ENCODE measurements at regions not wholly inside any gene's neighbourhood (a gene's known extent, or its start where the extent isn't known, plus 50 kb on each side); places are given as distances from the start of the nearest gene placed in this dataset.

DNA sequence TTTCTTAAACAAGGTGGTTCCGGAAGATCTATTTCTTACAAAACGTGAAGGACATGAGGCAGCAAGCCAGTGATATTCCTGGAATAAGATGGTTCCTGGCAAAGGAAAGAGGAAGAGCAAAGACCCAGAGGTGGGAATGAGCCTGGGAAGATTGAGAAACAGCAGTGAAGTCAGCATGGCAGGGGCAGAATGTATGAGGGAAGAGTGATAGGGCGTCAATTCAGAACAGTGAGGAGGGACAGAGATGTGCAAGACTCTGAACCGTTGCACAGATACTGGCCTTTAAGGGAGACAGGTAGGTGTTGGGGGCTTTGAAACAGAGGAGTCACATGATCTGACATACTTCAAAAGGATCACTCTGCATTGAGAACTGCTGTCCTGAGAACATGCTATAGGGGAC, 338.3 kb downstream of the CBLN4 start:
- TF ChIP-seq, protein P1, sequence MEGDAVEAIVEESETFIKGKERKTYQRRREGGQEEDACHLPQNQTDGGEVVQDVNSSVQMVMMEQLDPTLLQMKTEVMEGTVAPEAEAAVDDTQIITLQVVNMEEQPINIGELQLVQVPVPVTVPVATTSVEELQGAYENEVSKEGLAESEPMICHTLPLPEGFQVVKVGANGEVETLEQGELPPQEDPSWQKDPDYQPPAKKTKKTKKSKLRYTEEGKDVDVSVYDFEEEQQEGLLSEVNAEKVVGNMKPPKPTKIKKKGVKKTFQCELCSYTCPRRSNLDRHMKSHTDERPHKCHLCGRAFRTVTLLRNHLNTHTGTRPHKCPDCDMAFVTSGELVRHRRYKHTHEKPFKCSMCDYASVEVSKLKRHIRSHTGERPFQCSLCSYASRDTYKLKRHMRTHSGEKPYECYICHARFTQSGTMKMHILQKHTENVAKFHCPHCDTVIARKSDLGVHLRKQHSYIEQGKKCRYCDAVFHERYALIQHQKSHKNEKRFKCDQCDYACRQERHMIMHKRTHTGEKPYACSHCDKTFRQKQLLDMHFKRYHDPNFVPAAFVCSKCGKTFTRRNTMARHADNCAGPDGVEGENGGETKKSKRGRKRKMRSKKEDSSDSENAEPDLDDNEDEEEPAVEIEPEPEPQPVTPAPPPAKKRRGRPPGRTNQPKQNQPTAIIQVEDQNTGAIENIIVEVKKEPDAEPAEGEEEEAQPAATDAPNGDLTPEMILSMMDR (IDR thresholded peaks at IDR 0.05): no peak
- CTCF ChIA-PET: no interaction called here
- POLR2A ChIA-PET: no interaction called here
- H3K4me3 Mint-ChIP-seq: no peak overlapping the region
- no peaks in the 10 kb centered on the region for H3K27me3 Mint-ChIP-seq
- no peaks in the 10 kb centered on the region for H3K36me3 Mint-ChIP-seq (ENCODE audit: low read depth)
- no peaks in the 10 kb centered on the region for H3K4me1 Mint-ChIP-seq
- no peaks in the 10 kb centered on the region for H3K9me3 Mint-ChIP-seq
- no peak overlapping the region for H3K27ac Mint-ChIP-seq
- ATAC-seq (ENCODE audit: low read depth) (no peak), DNase-seq (no peak)
- intact Hi-C loops (cut with micrococcal nuclease): no loop called here

DNA sequence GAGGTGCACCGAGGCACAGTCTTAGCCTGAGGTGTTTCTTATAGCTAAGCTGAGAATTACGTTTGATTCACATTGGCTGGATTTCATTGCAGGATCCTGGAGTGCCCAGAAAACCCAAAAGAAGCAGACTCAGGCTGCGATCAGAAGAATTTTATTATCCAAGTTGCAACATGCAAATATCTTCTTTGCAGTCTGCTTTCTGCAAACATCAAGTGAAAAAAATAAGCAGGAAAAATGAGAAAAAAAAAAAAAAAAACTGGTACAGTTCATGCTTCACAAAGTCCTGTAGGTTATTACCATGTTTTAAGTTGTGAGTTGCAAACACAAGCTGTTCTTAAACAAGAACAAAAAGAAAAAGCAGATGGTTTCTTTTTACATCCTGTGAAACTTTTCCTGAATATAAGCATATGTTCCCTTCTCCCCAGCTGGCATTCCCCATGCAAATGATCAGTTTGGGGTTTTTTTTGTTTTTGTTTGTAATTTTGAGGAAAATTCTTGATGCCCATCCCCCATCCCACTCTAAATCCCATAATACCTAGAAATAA, 349.0 kb downstream of the CBLN4 start:
- TF ChIP-seq, protein P1 (IDR thresholded peaks at IDR 0.05): no peak
- Mint-ChIP-seq H3K27me3 (no peaks in the 10 kb centered on the region), H3K36me3 (ENCODE audit: low read depth) (no peaks in the 10 kb centered on the region), H3K4me1 (no peaks in the 10 kb centered on the region), H3K4me3 (no peak overlapping the region), H3K9me3 (peaks cover 6% of the 10 kb centered on the region), H3K27ac (no peak overlapping the region)
- ChIA-PET POLR2A (no interaction called here), CTCF (no interaction called here)
- DNase-seq (no peak), ATAC-seq (ENCODE audit: low read depth) (no peak)
- intact Hi-C loops (cut with micrococcal nuclease): no loop called here

DNA sequence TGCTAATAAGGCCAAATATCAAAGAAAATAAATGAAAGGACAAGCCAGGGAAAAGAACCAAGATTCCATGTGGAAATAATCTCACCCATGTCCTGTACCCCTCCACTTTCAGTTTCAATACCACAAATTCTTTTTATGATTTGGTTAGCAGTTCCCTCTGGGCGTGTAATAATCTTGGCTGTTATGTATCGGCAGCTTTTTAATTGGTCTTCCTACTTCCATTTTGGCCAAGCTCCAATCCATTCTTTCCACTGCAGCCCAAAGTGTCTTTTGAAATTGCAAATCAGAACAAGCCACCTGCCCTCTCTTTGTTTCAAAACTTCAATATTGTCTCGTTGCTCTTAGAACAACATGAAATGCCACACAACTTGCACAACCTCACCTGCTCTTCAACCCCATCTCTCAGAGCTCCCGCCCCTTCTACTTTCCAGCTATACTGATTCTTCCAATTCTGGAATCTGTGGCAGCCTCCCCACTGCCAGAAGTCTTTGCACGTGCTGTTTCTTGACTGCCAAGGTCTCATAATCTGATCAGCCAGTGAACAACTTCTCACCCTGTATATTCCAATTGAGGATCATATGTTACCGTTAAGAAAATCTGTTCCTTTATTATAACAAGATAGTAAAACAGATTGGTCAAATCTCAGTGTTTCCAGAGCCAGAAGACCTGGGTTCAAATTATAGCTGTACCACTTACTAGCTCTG, 354.5 kb downstream of the CBLN4 start:
- H3K4me1 Mint-ChIP-seq: no peaks in the 10 kb centered on the region
- no peak for ATAC-seq (ENCODE audit: low read depth)
- H3K36me3 Mint-ChIP-seq (ENCODE audit: low read depth): no peaks in the 10 kb centered on the region
- ChIA-PET CTCF (no interaction called here), POLR2A (no interaction called here)
- TF ChIP-seq, protein P1 (IDR thresholded peaks at IDR 0.05): no peak
- no peak for DNase-seq
- no peak overlapping the region for H3K27ac Mint-ChIP-seq
- intact Hi-C loops (cut with micrococcal nuclease): no loop called here
- no peak overlapping the region for H3K4me3 Mint-ChIP-seq
- H3K27me3 Mint-ChIP-seq: no peaks in the 10 kb centered on the region
- peaks cover 8% of the 10 kb centered on the region for H3K9me3 Mint-ChIP-seq

DNA sequence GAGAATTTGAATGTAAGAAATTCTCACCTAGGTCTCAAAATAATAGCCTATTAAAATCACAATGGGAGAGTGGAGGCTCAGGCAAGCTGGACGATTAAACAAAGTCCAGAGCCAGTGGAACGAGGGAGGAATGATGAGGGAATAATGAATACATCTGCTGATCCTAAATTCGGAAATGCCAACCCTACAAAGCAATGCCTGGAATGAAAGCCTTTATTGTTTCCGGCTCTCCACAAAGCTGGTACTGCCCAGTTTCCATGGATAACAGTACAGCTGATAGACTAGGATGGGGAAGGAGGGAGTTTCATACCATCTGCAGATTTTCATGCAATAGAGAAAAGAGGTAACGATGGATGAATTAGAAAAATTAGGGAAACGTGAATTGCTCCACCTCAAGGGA, 356.1 kb downstream of the CBLN4 start:
- H3K9me3 Mint-ChIP-seq: peaks cover 8% of the 10 kb centered on the region
- CTCF ChIA-PET: no interaction called here
- DNase-seq: no peak
- no peaks in the 10 kb centered on the region for H3K4me1 Mint-ChIP-seq
- intact Hi-C loops (cut with micrococcal nuclease): no loop called here
- POLR2A ChIA-PET: no interaction called here
- H3K27ac Mint-ChIP-seq: no peak overlapping the region
- no peak overlapping the region for H3K4me3 Mint-ChIP-seq
- no peaks in the 10 kb centered on the region for H3K36me3 Mint-ChIP-seq (ENCODE audit: low read depth)
- no peaks in the 10 kb centered on the region for H3K27me3 Mint-ChIP-seq
- TF ChIP-seq, protein P1 (IDR thresholded peaks at IDR 0.05): no peak
- ATAC-seq (ENCODE audit: low read depth): no peak

GRCh38 chr20:55646851-55647250, 358.5 kb downstream of the CBLN4 start:
- CTCF ChIA-PET: no interaction called here
- Mint-ChIP-seq H3K4me1 (no peaks in the 10 kb centered on the region), H3K27ac (no peak overlapping the region), H3K27me3 (no peaks in the 10 kb centered on the region), H3K36me3 (ENCODE audit: low read depth) (no peaks in the 10 kb centered on the region), H3K9me3 (peaks cover 9% of the 10 kb centered on the region), H3K4me3 (no peak overlapping the region)
- intact Hi-C loops (cut with micrococcal nuclease): no loop called here
- DNase-seq: no peak
- ATAC-seq (ENCODE audit: low read depth): no peak
- POLR2A ChIA-PET: interaction anchor here (0.8 kb wide), 1 partner anchor 1610 kb away, joined by 3 read pairs; no protein-coding TSS in a partner anchor
- TF ChIP-seq, protein P1 (IDR thresholded peaks at IDR 0.05): no peak

Data from activated B cell treated with CpG ODN at 0.5 μM for 24 hours (primary cell).